ENCODE measurements at regions not wholly inside any gene's neighbourhood (a gene's known extent, or its start where the extent isn't known, plus 50 kb on each side); places are given as distances from the start of the nearest gene placed in this dataset.

DNA sequence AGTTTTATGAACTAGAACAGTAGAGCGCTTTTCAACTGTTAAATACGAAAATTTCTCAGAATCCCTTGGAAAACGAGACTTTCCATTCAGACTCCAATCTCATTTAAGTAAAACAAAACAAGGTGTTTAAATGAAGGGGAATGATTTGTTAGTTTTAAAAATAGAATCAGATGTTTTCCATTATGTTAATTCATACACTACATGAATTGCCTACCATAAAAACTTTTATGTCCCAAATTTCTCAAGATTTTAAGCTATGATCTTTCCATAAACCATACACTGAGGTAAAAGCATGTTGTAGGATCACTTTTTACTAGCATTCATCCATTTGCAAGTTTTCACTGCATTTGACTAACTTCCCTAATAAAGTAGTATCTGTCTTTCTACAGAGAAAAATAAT is 180.3 kb upstream of the ZP4 start:
- no peaks in the 10 kb centered on the region for H3F3A ChIP-seq (ENCODE audit: insufficient read depth, low read depth)
- H4K20me1 ChIP-seq (ENCODE audit: insufficient read depth), result no peaks in the 10 kb centered on the region; the same call in 1 of the 2 replicates
- no peak overlapping the region for H2AFZ ChIP-seq
- H3K4me1 ChIP-seq (replicated peaks; ENCODE audit: insufficient read depth), result no peaks in the 10 kb centered on the region
- TF ChIP-seq, protein P1, sequence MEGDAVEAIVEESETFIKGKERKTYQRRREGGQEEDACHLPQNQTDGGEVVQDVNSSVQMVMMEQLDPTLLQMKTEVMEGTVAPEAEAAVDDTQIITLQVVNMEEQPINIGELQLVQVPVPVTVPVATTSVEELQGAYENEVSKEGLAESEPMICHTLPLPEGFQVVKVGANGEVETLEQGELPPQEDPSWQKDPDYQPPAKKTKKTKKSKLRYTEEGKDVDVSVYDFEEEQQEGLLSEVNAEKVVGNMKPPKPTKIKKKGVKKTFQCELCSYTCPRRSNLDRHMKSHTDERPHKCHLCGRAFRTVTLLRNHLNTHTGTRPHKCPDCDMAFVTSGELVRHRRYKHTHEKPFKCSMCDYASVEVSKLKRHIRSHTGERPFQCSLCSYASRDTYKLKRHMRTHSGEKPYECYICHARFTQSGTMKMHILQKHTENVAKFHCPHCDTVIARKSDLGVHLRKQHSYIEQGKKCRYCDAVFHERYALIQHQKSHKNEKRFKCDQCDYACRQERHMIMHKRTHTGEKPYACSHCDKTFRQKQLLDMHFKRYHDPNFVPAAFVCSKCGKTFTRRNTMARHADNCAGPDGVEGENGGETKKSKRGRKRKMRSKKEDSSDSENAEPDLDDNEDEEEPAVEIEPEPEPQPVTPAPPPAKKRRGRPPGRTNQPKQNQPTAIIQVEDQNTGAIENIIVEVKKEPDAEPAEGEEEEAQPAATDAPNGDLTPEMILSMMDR (conservative IDR thresholded peaks at IDR 0.05), result no peak
- no peak for TF ChIP-seq EZH2 (IDR thresholded peaks at IDR 0.05; ENCODE audit: low read depth)
- intact Hi-C loops (cut with micrococcal nuclease; ENCODE audit: unreplicated experiment), result no loop called here
- H3K36me3 ChIP-seq (ENCODE audit: low read depth), result no peaks in the 10 kb centered on the region
- H3K79me2 ChIP-seq (ENCODE audit: low read depth), result no peaks in the 10 kb centered on the region
- DNase-seq, result no peak
- no peak overlapping the region for H3K4me2 ChIP-seq
- no TSS peak for BruUV-seq (replicated peaks)
- ChIA-PET CTCF (no interaction called here), POLR2A (ENCODE audit: unreplicated experiment) (no interaction called here)
- no peaks in the 10 kb centered on the region for H3K9me2 ChIP-seq (ENCODE audit: insufficient read depth)
- no peak overlapping the region for H3K4me3 ChIP-seq
- H3K9me3 ChIP-seq (ENCODE audit: insufficient read depth, low read depth), result no peaks in the 10 kb centered on the region
- H3K27ac ChIP-seq, result no peak overlapping the region
- no peaks in the 10 kb centered on the region for H3K27me3 ChIP-seq (ENCODE audit: insufficient read depth, low read depth)

DNA sequence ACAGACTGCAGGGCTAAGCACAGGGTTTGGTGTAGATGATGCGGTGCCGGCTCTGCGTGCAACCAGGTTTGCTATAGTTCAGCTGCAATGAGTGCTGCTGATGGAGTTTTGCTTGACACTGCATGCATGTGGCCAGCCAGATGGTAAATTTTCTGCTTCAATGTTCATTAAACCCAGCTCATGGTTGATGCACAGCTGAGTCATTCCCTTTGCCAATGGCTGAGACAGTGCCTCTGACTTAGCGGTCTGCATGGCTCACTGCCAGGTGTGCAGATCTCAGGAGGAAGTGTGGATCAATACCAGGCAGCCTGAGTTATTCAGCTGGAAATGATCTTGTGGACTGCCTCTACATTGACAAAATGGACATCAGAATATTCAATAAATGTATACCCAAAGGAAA is 172.7 kb upstream of the ZP4 start:
- Histone ChIP-seq H3K4me1 (replicated peaks; ENCODE audit: insufficient read depth) (no peaks in the 10 kb centered on the region), H3K9me3 (ENCODE audit: insufficient read depth, low read depth) (no peaks in the 10 kb centered on the region), H3K4me2 (no peak overlapping the region), H3K79me2 (ENCODE audit: low read depth) (no peaks in the 10 kb centered on the region), H3F3A (ENCODE audit: insufficient read depth, low read depth) (no peaks in the 10 kb centered on the region), H4K20me1 (ENCODE audit: insufficient read depth) (no peaks in the 10 kb centered on the region; the same call in 1 of the 2 replicates), H3K27me3 (ENCODE audit: insufficient read depth, low read depth) (no peaks in the 10 kb centered on the region), H2AFZ (no peak overlapping the region), H3K4me3 (no peak overlapping the region), H3K27ac (no peak overlapping the region), H3K9me2 (ENCODE audit: insufficient read depth) (no peaks in the 10 kb centered on the region), H3K36me3 (ENCODE audit: low read depth) (no peaks in the 10 kb centered on the region)
- TF ChIP-seq, protein P1 (conservative IDR thresholded peaks at IDR 0.05), result no peak
- TF ChIP-seq EZH2 (IDR thresholded peaks at IDR 0.05; ENCODE audit: low read depth), result no peak
- ChIA-PET POLR2A (ENCODE audit: unreplicated experiment) (no interaction called here), CTCF (no interaction called here)
- no TSS peak for BruUV-seq (replicated peaks)
- no peak for DNase-seq
- intact Hi-C loops (cut with micrococcal nuclease; ENCODE audit: unreplicated experiment), result no loop called here

DNA sequence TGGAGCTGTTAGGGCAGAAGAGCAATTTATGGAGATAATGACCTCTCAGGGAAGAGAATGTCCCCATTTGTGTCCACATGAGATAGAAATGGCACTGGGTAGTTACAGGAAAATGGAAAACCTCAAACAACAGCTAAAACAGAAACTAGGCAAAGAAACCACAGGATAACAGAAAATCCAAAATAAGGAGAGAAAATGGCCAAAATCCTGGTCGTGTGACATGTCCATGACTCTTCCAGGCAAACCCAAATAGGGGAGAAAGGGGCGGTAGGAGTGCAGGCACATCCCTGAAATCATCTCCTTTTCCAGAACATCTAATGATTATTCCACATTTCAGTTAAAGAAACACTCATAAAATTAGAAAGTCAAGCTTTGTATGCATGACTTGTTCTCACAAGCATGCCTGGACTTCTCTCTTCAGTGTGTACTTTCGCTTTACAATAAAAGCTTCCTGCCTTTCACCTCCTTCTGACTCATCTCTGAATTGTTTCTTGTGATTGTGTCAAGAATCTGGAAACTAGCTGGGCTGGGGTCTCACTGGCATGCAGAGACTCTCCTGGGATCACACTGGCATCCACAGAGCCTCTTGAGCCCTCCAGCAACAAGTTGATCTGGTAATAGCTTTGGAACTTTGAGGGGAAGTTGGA is 171.4 kb upstream of the ZP4 start:
- no peaks in the 10 kb centered on the region for H3K4me1 ChIP-seq (replicated peaks; ENCODE audit: insufficient read depth)
- no peaks in the 10 kb centered on the region for H3K27me3 ChIP-seq (ENCODE audit: insufficient read depth, low read depth)
- no peak overlapping the region for H3K4me3 ChIP-seq
- H3K36me3 ChIP-seq (ENCODE audit: low read depth), result no peaks in the 10 kb centered on the region
- no peaks in the 10 kb centered on the region for H3K79me2 ChIP-seq (ENCODE audit: low read depth)
- H3F3A ChIP-seq (ENCODE audit: insufficient read depth, low read depth), result no peaks in the 10 kb centered on the region
- POLR2A ChIA-PET (ENCODE audit: unreplicated experiment), result no interaction called here
- BruUV-seq (replicated peaks), result no TSS peak
- no peaks in the 10 kb centered on the region for H3K9me2 ChIP-seq (ENCODE audit: insufficient read depth)
- no peaks in the 10 kb centered on the region; the same call in 1 of the 2 replicates for H4K20me1 ChIP-seq (ENCODE audit: insufficient read depth)
- DNase-seq, result no peak
- intact Hi-C loops (cut with micrococcal nuclease; ENCODE audit: unreplicated experiment), result no loop called here
- H3K4me2 ChIP-seq, result no peak overlapping the region
- no peak overlapping the region for H3K27ac ChIP-seq
- CTCF ChIA-PET, result no interaction called here
- H3K9me3 ChIP-seq (ENCODE audit: insufficient read depth, low read depth), result no peaks in the 10 kb centered on the region
- no peak overlapping the region for H2AFZ ChIP-seq
- TF ChIP-seq EZH2 (IDR thresholded peaks at IDR 0.05; ENCODE audit: low read depth), result no peak
- TF ChIP-seq, protein P1 (conservative IDR thresholded peaks at IDR 0.05), result no peak
